ENCODE measurements at regions not wholly inside any gene's neighbourhood (a gene's known extent, or its start where the extent isn't known, plus 50 kb on each side); places are given as distances from the start of the nearest gene placed in this dataset.

DNA sequence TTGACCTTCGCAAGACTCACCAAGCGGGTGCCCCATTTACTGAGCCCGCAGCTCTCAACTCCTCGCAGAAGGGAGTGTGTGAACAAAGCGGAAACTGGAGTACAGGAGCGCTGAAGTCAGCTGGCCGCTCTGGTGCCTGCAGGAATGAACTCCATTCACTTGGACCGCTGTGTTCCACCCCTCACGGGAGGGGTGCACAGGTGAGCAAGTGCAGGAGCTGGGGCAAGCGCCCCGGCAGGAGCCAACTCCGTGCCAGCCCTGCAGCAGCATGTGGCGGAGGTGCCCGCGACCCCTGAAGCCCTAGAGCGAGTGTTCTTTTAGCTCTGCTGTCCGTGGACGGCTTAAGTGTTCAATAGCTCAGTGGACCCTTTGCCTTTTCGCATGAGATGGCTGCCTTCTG is 471.6 kb upstream of the ADGRL4 start:
- DNase-seq (ENCODE audit: insufficient read length, low spot score) (no peak), FAIRE-seq (no peak)
- no peak for TF ChIP-seq POLR2A (IDR thresholded peaks at IDR 0.05; ENCODE audit: low read depth, low read length)

GRCh38 chr1:79472067-79472656 is 465.6 kb upstream of the ADGRL4 start:
- no peak for FAIRE-seq
- no peak for TF ChIP-seq POLR2A (IDR thresholded peaks at IDR 0.05; ENCODE audit: low read depth, low read length)
- no peak for DNase-seq (ENCODE audit: insufficient read length, low spot score)

GRCh38 chr1:79469139-79469538 is 462.6 kb upstream of the ADGRL4 start:
- no peak for TF ChIP-seq POLR2A (IDR thresholded peaks at IDR 0.05; ENCODE audit: low read depth, low read length)
- DNase-seq (ENCODE audit: insufficient read length, low spot score) (no peak), FAIRE-seq (no peak)

- no peak for FAIRE-seq
- no peak for DNase-seq (ENCODE audit: insufficient read length, low spot score)
These were observed 454.4 kb upstream of the ADGRL4 start for GRCh38 chr1:79460773-79461436.

DNA sequence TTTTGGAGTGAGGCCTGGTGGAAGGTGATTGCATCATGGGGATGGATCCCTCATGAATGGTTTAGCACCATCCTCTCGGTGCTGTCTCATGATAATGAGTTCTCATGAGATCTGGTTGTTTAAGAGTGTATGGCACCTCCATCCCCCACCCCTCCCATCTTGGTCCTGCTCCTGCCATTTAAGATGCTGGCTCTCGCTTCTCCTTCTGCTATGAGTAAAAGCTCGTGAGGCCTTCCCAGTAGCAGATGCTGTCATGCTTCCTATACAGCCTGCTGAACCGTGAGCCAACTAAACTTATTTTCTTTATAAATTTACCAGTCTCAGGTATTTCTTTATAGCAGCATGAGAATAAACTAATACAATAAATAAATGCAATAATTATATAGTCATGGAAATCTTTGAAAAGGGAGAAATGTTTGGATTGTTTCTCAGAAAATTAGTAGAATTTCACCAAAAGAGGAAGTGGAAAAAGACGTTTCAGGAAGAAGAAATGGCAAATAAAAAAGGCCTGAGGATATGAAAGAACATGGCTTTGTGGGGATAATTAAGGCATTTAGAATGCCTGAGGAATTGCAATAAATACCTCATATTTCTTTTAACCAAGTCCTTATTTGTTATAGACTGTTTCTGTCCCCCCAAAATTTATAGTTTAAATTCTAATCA is 451.2 kb upstream of the ADGRL4 start:
- DNase-seq (ENCODE audit: insufficient read length, low spot score) (no peak), FAIRE-seq (no peak)
- no peak for TF ChIP-seq POLR2A (IDR thresholded peaks at IDR 0.05; ENCODE audit: low read depth, low read length)

More at GRCh38 chr1:79460773-79461436, 454.4 kb upstream of the ADGRL4 start:
- no peak for TF ChIP-seq POLR2A (IDR thresholded peaks at IDR 0.05; ENCODE audit: low read depth, low read length)

DNA sequence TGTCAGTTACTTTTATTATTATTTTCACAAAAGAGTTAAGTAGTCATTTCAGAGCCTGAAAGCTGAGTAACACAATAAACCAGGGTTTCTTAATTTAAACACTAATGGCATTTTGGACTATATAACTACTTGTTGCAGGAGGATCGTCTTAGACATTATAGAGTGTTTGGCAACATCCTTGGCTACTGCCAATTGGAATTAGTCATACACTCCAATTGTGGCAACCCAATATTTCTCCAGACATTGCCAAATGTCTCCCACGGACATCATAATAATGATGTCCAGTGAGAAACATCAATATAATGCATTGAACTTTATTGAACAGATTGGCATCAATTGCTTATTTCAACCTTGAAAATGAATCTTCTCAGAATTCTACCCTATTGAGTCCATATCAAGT is 441.9 kb upstream of the ADGRL4 start:
- TF ChIP-seq POLR2A (IDR thresholded peaks at IDR 0.05; ENCODE audit: low read depth, low read length): no peak
- no peak for FAIRE-seq
- no peak for DNase-seq (ENCODE audit: insufficient read length, low spot score)

- DNase-seq (ENCODE audit: insufficient read length, low spot score): no peak
- FAIRE-seq: no peak
- TF ChIP-seq POLR2A (IDR thresholded peaks at IDR 0.05; ENCODE audit: low read depth, low read length): no peak
These were observed 434.7 kb upstream of the ADGRL4 start for GRCh38 chr1:79441238-79441637.

- DNase-seq (ENCODE audit: insufficient read length, low spot score): no peak
- no peak for FAIRE-seq
- TF ChIP-seq POLR2A (IDR thresholded peaks at IDR 0.05; ENCODE audit: low read depth, low read length): no peak
These were observed 431.0 kb upstream of the ADGRL4 start for GRCh38 chr1:79437540-79437939.

DNA sequence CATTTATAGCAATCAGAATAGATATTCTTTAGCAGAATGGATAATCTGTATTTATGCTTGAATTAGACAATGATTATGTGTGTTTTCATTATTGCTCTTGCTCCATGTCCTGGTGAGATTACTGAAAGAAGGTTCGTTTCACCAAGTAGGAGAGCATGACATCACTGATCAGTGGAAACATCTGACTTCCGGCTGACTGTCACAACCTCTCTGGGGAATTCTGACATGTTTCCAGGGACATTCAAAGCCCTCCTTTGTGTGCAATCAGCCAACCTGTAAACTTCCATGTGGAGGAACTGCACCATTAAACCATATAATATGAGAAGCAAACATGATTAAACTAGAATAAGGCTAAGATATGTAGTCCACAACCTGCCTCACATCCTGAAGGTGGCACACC is 424.8 kb upstream of the ADGRL4 start:
- TF ChIP-seq POLR2A (IDR thresholded peaks at IDR 0.05; ENCODE audit: low read depth, low read length): no peak
- DNase-seq (ENCODE audit: insufficient read length, low spot score): no peak
- FAIRE-seq: no peak

GRCh38 chr1:79430437-79430836 is 423.9 kb upstream of the ADGRL4 start:
- FAIRE-seq (no peak), DNase-seq (ENCODE audit: insufficient read length, low spot score) (no peak)
- TF ChIP-seq POLR2A (IDR thresholded peaks at IDR 0.05; ENCODE audit: low read depth, low read length): no peak

DNA sequence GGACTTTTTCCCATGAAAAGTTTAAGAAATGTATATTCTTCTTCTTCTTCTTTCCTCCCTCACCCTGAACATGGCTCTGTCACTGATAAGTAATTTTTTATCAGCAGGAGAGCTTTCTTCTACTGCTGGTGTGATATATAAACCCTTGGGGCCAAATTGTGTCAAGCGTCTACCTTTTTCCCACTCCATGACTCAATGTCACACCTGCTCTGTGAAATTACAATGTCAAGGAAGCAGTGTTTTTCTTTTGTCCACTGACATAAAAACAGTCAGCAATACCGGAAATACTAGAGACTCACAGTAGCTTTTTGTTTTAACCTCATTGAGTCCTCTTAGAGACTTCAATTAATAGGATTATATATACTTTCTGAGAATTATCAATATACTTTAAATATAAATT is 416.2 kb upstream of the ADGRL4 start:
- DNase-seq (ENCODE audit: insufficient read length, low spot score) (no peak), FAIRE-seq (no peak)
- no peak for TF ChIP-seq POLR2A (IDR thresholded peaks at IDR 0.05; ENCODE audit: low read depth, low read length)

- FAIRE-seq: no peak
- no peak for TF ChIP-seq POLR2A (IDR thresholded peaks at IDR 0.05; ENCODE audit: low read depth, low read length)
- DNase-seq (ENCODE audit: insufficient read length, low spot score): no peak
These were observed 392.0 kb upstream of the ADGRL4 start for GRCh38 chr1:79398501-79398900.

- DNase-seq (ENCODE audit: insufficient read length, low spot score) (no peak), FAIRE-seq (no peak)
These were observed 390.4 kb upstream of the ADGRL4 start for GRCh38 chr1:79396901-79397300.

DNA sequence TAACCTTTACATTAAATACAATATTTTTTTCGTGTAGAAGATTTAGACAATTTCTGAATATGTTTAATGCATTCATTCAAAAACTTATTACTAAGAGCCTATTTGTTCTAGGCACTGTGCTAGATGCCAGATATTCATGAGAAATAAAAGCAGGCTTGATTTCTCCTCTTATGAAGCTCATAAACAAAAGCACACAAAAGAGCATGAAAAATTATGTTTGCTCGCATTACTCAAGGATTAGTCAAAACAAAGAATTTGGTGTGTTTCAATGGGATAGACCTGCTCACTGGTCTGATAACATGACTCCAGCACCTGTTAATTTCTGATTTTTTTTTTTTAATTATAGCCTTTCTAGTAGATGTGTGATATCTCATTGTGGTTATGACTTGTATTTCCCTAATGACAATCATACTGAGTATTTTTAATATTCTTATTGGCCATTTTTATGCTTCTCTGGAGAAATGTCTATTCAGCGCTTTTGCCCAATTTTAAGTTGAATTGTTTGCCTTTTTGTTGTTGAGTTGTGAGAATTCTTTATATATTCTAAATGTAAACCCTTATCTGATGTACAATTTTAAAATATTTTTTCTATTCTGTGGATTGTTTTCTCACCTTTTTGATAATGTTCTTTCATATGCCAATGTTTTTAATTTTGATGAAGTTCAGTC is 382.3 kb upstream of the ADGRL4 start:
- no peak for FAIRE-seq

More at GRCh38 chr1:79396901-79397300, 390.4 kb upstream of the ADGRL4 start:
- TF ChIP-seq POLR2A (IDR thresholded peaks at IDR 0.05; ENCODE audit: low read depth, low read length): no peak

More for the DNA sequence above, 382.3 kb upstream of the ADGRL4 start:
- DNase-seq (ENCODE audit: insufficient read length, low spot score): no peak
- no peak for TF ChIP-seq POLR2A (IDR thresholded peaks at IDR 0.05; ENCODE audit: low read depth, low read length)
